ENCODE measurements at regions not wholly inside any gene's neighbourhood (a gene's known extent, or its start where the extent isn't known, plus 50 kb on each side); places are given as distances from the start of the nearest gene placed in this dataset.

DNA sequence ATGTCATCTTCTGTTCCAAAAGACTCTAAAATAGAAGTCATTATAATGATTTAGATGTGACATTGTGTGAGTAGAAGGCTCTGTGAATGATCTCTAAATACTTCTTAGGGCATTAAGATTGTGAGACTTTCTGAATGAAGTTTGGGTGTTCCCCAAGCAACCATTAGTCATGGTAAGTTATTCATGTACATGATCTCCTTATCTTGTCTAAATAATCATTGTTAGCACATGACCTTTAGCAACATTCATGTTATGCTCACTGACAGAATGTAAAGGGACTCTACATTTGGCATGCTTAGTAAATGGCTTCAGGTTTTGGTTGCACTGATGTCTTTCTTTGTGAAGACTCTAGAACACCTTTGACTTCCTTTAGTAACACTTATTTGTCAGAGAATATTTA lies 140.8 kb upstream of the AGA start:
- ChIA-PET CTCF (no interaction called here), POLR2A (no interaction called here), RAD21 (ENCODE audit: unreplicated experiment) (no interaction called here), SMC1A (ENCODE audit: uncharacterized antibody, unreplicated experiment) (interaction anchor here (0.6 kb wide), 1 partner anchor 707 kb away, joined by 4 read pairs; no protein-coding TSS in a partner anchor)
- no peak overlapping the region for H2AFZ ChIP-seq (ENCODE audit: control insufficient read depth, low read depth, low read length)
- no peak overlapping the region for H3K4me2 ChIP-seq (ENCODE audit: control insufficient read depth, insufficient read depth)
- no peaks in the 10 kb centered on the region for H3K36me3 ChIP-seq (ENCODE audit: control insufficient read depth in 2 of 2, insufficient read depth in 2 of 2, low read length in 1 of 2)
- no TSS peak for BruUV-seq (replicated peaks)
- H3K9ac ChIP-seq (ENCODE audit: control insufficient read depth, insufficient read depth, low read length), result no peak overlapping the region
- DNase-seq (ENCODE audit: low read depth, low spot score) (no peak), FAIRE-seq (no peak), ATAC-seq (no peak)
- in situ Hi-C loops (cut with MboI) (no loop called here), intact Hi-C loops (cut with micrococcal nuclease; ENCODE audit: unreplicated experiment) (no loop called here)
- H3K79me2 ChIP-seq (ENCODE audit: control insufficient read depth, insufficient read depth, low read length), result no peaks in the 10 kb centered on the region
- H3K4me3 ChIP-seq, result no peak overlapping the region
- no peaks in the 10 kb centered on the region for H4K20me1 ChIP-seq (ENCODE audit: control insufficient read depth, insufficient read depth)
- no peak overlapping the region for H3K27ac ChIP-seq (ENCODE audit: control insufficient read depth, insufficient read depth)
- no peaks in the 10 kb centered on the region for H3K9me3 ChIP-seq (replicated peaks; ENCODE audit: control insufficient read depth, insufficient read depth, low read length)
- no peak for TF ChIP-seq WRNIP1 (IDR thresholded peaks at IDR 0.05; ENCODE audit: borderline replicate concordance, low read depth, low read length)
- TF ChIP-seq CREM (IDR thresholded peaks at IDR 0.05; ENCODE audit: low read depth), result no peak
- TF ChIP-seq, protein P1, sequence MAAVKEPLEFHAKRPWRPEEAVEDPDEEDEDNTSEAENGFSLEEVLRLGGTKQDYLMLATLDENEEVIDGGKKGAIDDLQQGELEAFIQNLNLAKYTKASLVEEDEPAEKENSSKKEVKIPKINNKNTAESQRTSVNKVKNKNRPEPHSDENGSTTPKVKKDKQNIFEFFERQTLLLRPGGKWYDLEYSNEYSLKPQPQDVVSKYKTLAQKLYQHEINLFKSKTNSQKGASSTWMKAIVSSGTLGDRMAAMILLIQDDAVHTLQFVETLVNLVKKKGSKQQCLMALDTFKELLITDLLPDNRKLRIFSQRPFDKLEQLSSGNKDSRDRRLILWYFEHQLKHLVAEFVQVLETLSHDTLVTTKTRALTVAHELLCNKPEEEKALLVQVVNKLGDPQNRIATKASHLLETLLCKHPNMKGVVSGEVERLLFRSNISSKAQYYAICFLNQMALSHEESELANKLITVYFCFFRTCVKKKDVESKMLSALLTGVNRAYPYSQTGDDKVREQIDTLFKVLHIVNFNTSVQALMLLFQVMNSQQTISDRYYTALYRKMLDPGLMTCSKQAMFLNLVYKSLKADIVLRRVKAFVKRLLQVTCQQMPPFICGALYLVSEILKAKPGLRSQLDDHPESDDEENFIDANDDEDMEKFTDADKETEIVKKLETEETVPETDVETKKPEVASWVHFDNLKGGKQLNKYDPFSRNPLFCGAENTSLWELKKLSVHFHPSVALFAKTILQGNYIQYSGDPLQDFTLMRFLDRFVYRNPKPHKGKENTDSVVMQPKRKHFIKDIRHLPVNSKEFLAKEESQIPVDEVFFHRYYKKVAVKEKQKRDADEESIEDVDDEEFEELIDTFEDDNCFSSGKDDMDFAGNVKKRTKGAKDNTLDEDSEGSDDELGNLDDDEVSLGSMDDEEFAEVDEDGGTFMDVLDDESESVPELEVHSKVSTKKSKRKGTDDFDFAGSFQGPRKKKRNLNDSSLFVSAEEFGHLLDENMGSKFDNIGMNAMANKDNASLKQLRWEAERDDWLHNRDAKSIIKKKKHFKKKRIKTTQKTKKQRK (IDR thresholded peaks at IDR 0.05; ENCODE audit: low read depth, low read length), result no peak
- TF ChIP-seq, protein P2, sequence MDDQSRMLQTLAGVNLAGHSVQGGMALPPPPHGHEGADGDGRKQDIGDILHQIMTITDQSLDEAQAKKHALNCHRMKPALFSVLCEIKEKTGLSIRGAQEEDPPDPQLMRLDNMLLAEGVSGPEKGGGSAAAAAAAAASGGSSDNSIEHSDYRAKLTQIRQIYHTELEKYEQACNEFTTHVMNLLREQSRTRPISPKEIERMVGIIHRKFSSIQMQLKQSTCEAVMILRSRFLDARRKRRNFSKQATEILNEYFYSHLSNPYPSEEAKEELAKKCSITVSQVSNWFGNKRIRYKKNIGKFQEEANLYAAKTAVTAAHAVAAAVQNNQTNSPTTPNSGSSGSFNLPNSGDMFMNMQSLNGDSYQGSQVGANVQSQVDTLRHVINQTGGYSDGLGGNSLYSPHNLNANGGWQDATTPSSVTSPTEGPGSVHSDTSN (IDR thresholded peaks at IDR 0.05; ENCODE audit: insufficient replicate concordance, low read depth, low read length), result no peak
- H3K27me3 ChIP-seq (replicated peaks in 1 of 2; ENCODE audit: control insufficient read depth in 2 of 2, insufficient read depth in 2 of 2, low read length in 1 of 2), result no peaks in the 10 kb centered on the region; a peak in 1 of 4 replicates
- H3K4me1 ChIP-seq (ENCODE audit: control insufficient read depth, insufficient read depth, low read length), result no peaks in the 10 kb centered on the region

All from GM12878 (cell line).